ENCODE measurements at regions not wholly inside any gene's neighbourhood (a gene's known extent, or its start where the extent isn't known, plus 50 kb on each side); places are given as distances from the start of the nearest gene placed in this dataset.

- Mint-ChIP-seq H3K4me1 (peaks cover 8% of the 10 kb centered on the region), H3K36me3 (ENCODE audit: insufficient read depth) (peaks cover 2% of the 10 kb centered on the region), H3K9me3 (no peaks in the 10 kb centered on the region), H3K27ac (ENCODE audit: low read depth) (no peak overlapping the region), H3K4me3 (no peak overlapping the region), H3K27me3 (peaks cover 37% of the 10 kb centered on the region)
- DNase-seq (ENCODE audit: low spot score in 2 of 2), result no peak
- no peak for ATAC-seq (replicated peaks; ENCODE audit: extremely low read depth, poor library complexity, severe bottlenecking)
Measured at GRCh38 chr7:24050991-24051560, 232.9 kb upstream of the NPY start.

- H3K4me1 Mint-ChIP-seq, result peaks cover 8% of the 10 kb centered on the region
- peaks cover 2% of the 10 kb centered on the region for H3K36me3 Mint-ChIP-seq (ENCODE audit: insufficient read depth)
- no peak overlapping the region for H3K27ac Mint-ChIP-seq (ENCODE audit: low read depth)
- DNase-seq (ENCODE audit: low spot score in 2 of 2) (no peak), ATAC-seq (replicated peaks; ENCODE audit: extremely low read depth, poor library complexity, severe bottlenecking) (no peak)
- H3K4me3 Mint-ChIP-seq, result no peak overlapping the region
- H3K9me3 Mint-ChIP-seq, result no peaks in the 10 kb centered on the region
- H3K27me3 Mint-ChIP-seq, result peaks cover 42% of the 10 kb centered on the region
Measured at GRCh38 chr7:24051651-24052050, 232.3 kb upstream of the NPY start.

GRCh38 chr7:24052572-24053260, 231.3 kb upstream of the NPY start:
- Mint-ChIP-seq H3K4me3 (no peak overlapping the region), H3K27me3 (peaks cover 42% of the 10 kb centered on the region), H3K27ac (ENCODE audit: low read depth) (no peak overlapping the region), H3K36me3 (ENCODE audit: insufficient read depth) (peaks cover 2% of the 10 kb centered on the region), H3K4me1 (peaks cover 8% of the 10 kb centered on the region), H3K9me3 (no peaks in the 10 kb centered on the region)
- ATAC-seq (replicated peaks; ENCODE audit: extremely low read depth, poor library complexity, severe bottlenecking) (peak; percentile 58), DNase-seq (ENCODE audit: low spot score in 2 of 2) (no peak)

- H3K27me3 Mint-ChIP-seq, result peaks cover 40% of the 10 kb centered on the region
- no peaks in the 10 kb centered on the region for H3K9me3 Mint-ChIP-seq
- no peak overlapping the region for H3K27ac Mint-ChIP-seq (ENCODE audit: low read depth)
- ATAC-seq (replicated peaks; ENCODE audit: extremely low read depth, poor library complexity, severe bottlenecking) (no peak), DNase-seq (ENCODE audit: low spot score in 2 of 2) (no peak)
- H3K4me3 Mint-ChIP-seq, result no peak overlapping the region
- peaks cover 4% of the 10 kb centered on the region for H3K36me3 Mint-ChIP-seq (ENCODE audit: insufficient read depth)
- H3K4me1 Mint-ChIP-seq, result peaks cover 8% of the 10 kb centered on the region
Measured at GRCh38 chr7:24054236-24054635, 229.8 kb upstream of the NPY start.

- Mint-ChIP-seq H3K4me3 (no peak overlapping the region), H3K27me3 (peaks cover 65% of the 10 kb centered on the region), H3K27ac (ENCODE audit: low read depth) (no peak overlapping the region), H3K36me3 (ENCODE audit: insufficient read depth) (peaks cover 4% of the 10 kb centered on the region), H3K4me1 (peaks cover 8% of the 10 kb centered on the region), H3K9me3 (no peaks in the 10 kb centered on the region)
- no peak for ATAC-seq (replicated peaks; ENCODE audit: extremely low read depth, poor library complexity, severe bottlenecking)
- DNase-seq (ENCODE audit: low spot score in 2 of 2), result no peak
Measured at GRCh38 chr7:24057243-24057642, 226.7 kb upstream of the NPY start.

- no peaks in the 10 kb centered on the region for H3K9me3 Mint-ChIP-seq
- peaks cover 4% of the 10 kb centered on the region for H3K36me3 Mint-ChIP-seq (ENCODE audit: insufficient read depth)
- H3K27me3 Mint-ChIP-seq, result peaks cover 59% of the 10 kb centered on the region
- H3K4me3 Mint-ChIP-seq, result no peak overlapping the region
- H3K27ac Mint-ChIP-seq (ENCODE audit: low read depth), result no peak overlapping the region
- no peak for ATAC-seq (replicated peaks; ENCODE audit: extremely low read depth, poor library complexity, severe bottlenecking)
- H3K4me1 Mint-ChIP-seq, result no peaks in the 10 kb centered on the region
- no peak for DNase-seq (ENCODE audit: low spot score in 2 of 2)
Measured at GRCh38 chr7:24058953-24059352, 225.0 kb upstream of the NPY start.

GRCh38 chr7:24059775-24060174, 224.2 kb upstream of the NPY start:
- no peaks in the 10 kb centered on the region for H3K4me1 Mint-ChIP-seq
- no peak overlapping the region for H3K27ac Mint-ChIP-seq (ENCODE audit: low read depth)
- ATAC-seq (replicated peaks; ENCODE audit: extremely low read depth, poor library complexity, severe bottlenecking) (no peak), DNase-seq (ENCODE audit: low spot score in 2 of 2) (no peak)
- H3K36me3 Mint-ChIP-seq (ENCODE audit: insufficient read depth), result peaks cover 4% of the 10 kb centered on the region
- no peaks in the 10 kb centered on the region for H3K9me3 Mint-ChIP-seq
- peaks cover 51% of the 10 kb centered on the region for H3K27me3 Mint-ChIP-seq
- H3K4me3 Mint-ChIP-seq, result no peak overlapping the region

GRCh38 chr7:24063721-24064120, 220.3 kb upstream of the NPY start:
- Mint-ChIP-seq H3K4me3 (no peak overlapping the region), H3K27ac (ENCODE audit: low read depth) (no peak overlapping the region)
- DNase-seq (ENCODE audit: low spot score in 2 of 2), result no peak

GRCh38 chr7:24069751-24070150, 214.2 kb upstream of the NPY start:
- no peak for DNase-seq (ENCODE audit: low spot score in 2 of 2)
- peaks cover 5% of the 10 kb centered on the region for H3K4me1 Mint-ChIP-seq
- peaks cover 2% of the 10 kb centered on the region for H3K36me3 Mint-ChIP-seq (ENCODE audit: insufficient read depth)
- no peaks in the 10 kb centered on the region for H3K9me3 Mint-ChIP-seq
- no peak for ATAC-seq (replicated peaks; ENCODE audit: extremely low read depth, poor library complexity, severe bottlenecking)
- H3K27me3 Mint-ChIP-seq, result no peaks in the 10 kb centered on the region
- no peak overlapping the region for H3K27ac Mint-ChIP-seq (ENCODE audit: low read depth)
- H3K4me3 Mint-ChIP-seq, result no peak overlapping the region

More at GRCh38 chr7:24063721-24064120, 220.3 kb upstream of the NPY start:
- Mint-ChIP-seq H3K27me3 (peaks cover 30% of the 10 kb centered on the region), H3K36me3 (ENCODE audit: insufficient read depth) (peaks cover 2% of the 10 kb centered on the region), H3K9me3 (no peaks in the 10 kb centered on the region), H3K4me1 (no peaks in the 10 kb centered on the region)
- no peak for ATAC-seq (replicated peaks; ENCODE audit: extremely low read depth, poor library complexity, severe bottlenecking)

GRCh38 chr7:24073651-24074420, 210.2 kb upstream of the NPY start:
- ATAC-seq (replicated peaks; ENCODE audit: extremely low read depth, poor library complexity, severe bottlenecking), result no peak
- peak overlapping the region; percentile 78 for H3K4me3 Mint-ChIP-seq
- no peaks in the 10 kb centered on the region for H3K27me3 Mint-ChIP-seq
- H3K27ac Mint-ChIP-seq (ENCODE audit: low read depth), result peak overlapping the region; percentile 92
- DNase-seq (ENCODE audit: low spot score in 2 of 2), result no peak
- peaks cover 18% of the 10 kb centered on the region for H3K4me1 Mint-ChIP-seq
- peaks cover 2% of the 10 kb centered on the region for H3K36me3 Mint-ChIP-seq (ENCODE audit: insufficient read depth)
- H3K9me3 Mint-ChIP-seq, result no peaks in the 10 kb centered on the region

GRCh38 chr7:24075426-24075810, 208.6 kb upstream of the NPY start:
- H3K4me3 Mint-ChIP-seq, result peak overlapping the region; percentile 78
- H3K4me1 Mint-ChIP-seq, result peaks cover 18% of the 10 kb centered on the region
- peaks cover 2% of the 10 kb centered on the region for H3K36me3 Mint-ChIP-seq (ENCODE audit: insufficient read depth)
- no peaks in the 10 kb centered on the region for H3K27me3 Mint-ChIP-seq
- ATAC-seq (replicated peaks; ENCODE audit: extremely low read depth, poor library complexity, severe bottlenecking), result no peak
- H3K9me3 Mint-ChIP-seq, result no peaks in the 10 kb centered on the region
- no peak for DNase-seq (ENCODE audit: low spot score in 2 of 2)
- H3K27ac Mint-ChIP-seq (ENCODE audit: low read depth), result peak overlapping the region; percentile 92

- H3K36me3 Mint-ChIP-seq (ENCODE audit: insufficient read depth), result no peaks in the 10 kb centered on the region
- peaks cover 6% of the 10 kb centered on the region for H3K9me3 Mint-ChIP-seq
- ATAC-seq (replicated peaks; ENCODE audit: extremely low read depth, poor library complexity, severe bottlenecking) (no peak), DNase-seq (ENCODE audit: low spot score in 2 of 2) (no peak)
- no peaks in the 10 kb centered on the region for H3K27me3 Mint-ChIP-seq
- no peak overlapping the region for H3K4me3 Mint-ChIP-seq
- H3K4me1 Mint-ChIP-seq, result no peaks in the 10 kb centered on the region
- H3K27ac Mint-ChIP-seq (ENCODE audit: low read depth), result no peak overlapping the region
Measured at GRCh38 chr7:24082826-24083225, 201.2 kb upstream of the NPY start.

- ATAC-seq (replicated peaks; ENCODE audit: extremely low read depth, poor library complexity, severe bottlenecking) (no peak), DNase-seq (ENCODE audit: low spot score in 2 of 2) (no peak)
- H3K27ac Mint-ChIP-seq (ENCODE audit: low read depth), result no peak overlapping the region
- H3K9me3 Mint-ChIP-seq, result no peaks in the 10 kb centered on the region
- H3K36me3 Mint-ChIP-seq (ENCODE audit: insufficient read depth), result no peaks in the 10 kb centered on the region
- no peaks in the 10 kb centered on the region for H3K4me1 Mint-ChIP-seq
- no peak overlapping the region for H3K4me3 Mint-ChIP-seq
- H3K27me3 Mint-ChIP-seq, result peaks cover 52% of the 10 kb centered on the region
Measured at GRCh38 chr7:24102988-24103387, 181.0 kb upstream of the NPY start.

Measured in central memory CD8-positive, alpha-beta T cell (primary cell).